Memory B cell (primary cell): ENCODE measurements at regions not wholly inside any gene's neighbourhood (a gene's known extent, or its start where the extent isn't known, plus 50 kb on each side); places are given as distances from the start of the nearest gene placed in this dataset.
"Not testable (repeated sequence)": the region's sequence is repeated elsewhere in the genome, so short reads cannot be mapped to it uniquely, and the experiment has no call there.

Source experiments
- ATAC-seq: fragments of 150-1000 bp; cut with Tn5 transposase; 2 replicates; pipeline ENCODE4 v1.10.0; 2021; ENCODE audit warnings: low read depth, mild to moderate bottlenecking, moderate library complexity
- DNase-seq, 2 donors: peaks; one replicate each; pipeline ENCODE4 v3.0.0; 2022; ENCODE audit warnings: low spot score in 2 of 2
- H3K27ac Mint-ChIP-seq: one replicate; pipeline ENCODE4 v1.8.0; 2022; ENCODE audit warnings: mild to moderate bottlenecking, moderate library complexity, mixed read lengths
- H3K27me3 Mint-ChIP-seq: one replicate; pipeline ENCODE4 v1.8.0; 2022; ENCODE audit warnings: mixed read lengths
- H3K36me3 Mint-ChIP-seq: one replicate; pipeline ENCODE4 v1.8.0; 2022; ENCODE audit warnings: mild to moderate bottlenecking, mixed read lengths
- H3K4me1 Mint-ChIP-seq: one replicate; pipeline ENCODE4 v1.8.0; 2022; ENCODE audit warnings: mixed read lengths
- H3K4me3 Mint-ChIP-seq: one replicate; pipeline ENCODE4 v1.8.0; 2022; ENCODE audit warnings: mild to moderate bottlenecking, moderate library complexity, mixed read lengths
- H3K9me3 Mint-ChIP-seq: one replicate; pipeline ENCODE4 v1.8.0; 2022; ENCODE audit warnings: mixed read lengths

GRCh38 chr2:60215386-60215901 lies 338.0 kb downstream of the BCL11A start:
- Mint-ChIP-seq H3K9me3 (no peaks in the 10 kb centered on the region), H3K27ac (no peak overlapping the region), H3K4me1 (no peaks in the 10 kb centered on the region), H3K36me3 (no peaks in the 10 kb centered on the region), H3K4me3 (no peak overlapping the region), H3K27me3 (no peaks in the 10 kb centered on the region)
- no peak for ATAC-seq
- no peak for DNase-seq

GRCh38 chr2:60214626-60214875 lies 338.9 kb downstream of the BCL11A start:
- H3K36me3 Mint-ChIP-seq = no peaks in the 10 kb centered on the region

GRCh38 chr2:60213865-60214625 lies 339.4 kb downstream of the BCL11A start:
- Mint-ChIP-seq H3K4me1 (no peaks in the 10 kb centered on the region), H3K4me3 (no peak overlapping the region)
- DNase-seq = no peak

More at GRCh38 chr2:60214626-60214875, 338.9 kb downstream of the BCL11A start:
- H3K27ac Mint-ChIP-seq = no peak overlapping the region
- H3K9me3 Mint-ChIP-seq = no peaks in the 10 kb centered on the region
- DNase-seq (no peak), ATAC-seq (no peak)
- H3K4me1 Mint-ChIP-seq = no peaks in the 10 kb centered on the region
- no peak overlapping the region for H3K4me3 Mint-ChIP-seq
- H3K27me3 Mint-ChIP-seq = no peaks in the 10 kb centered on the region

GRCh38 chr2:60212181-60212945 lies 341.1 kb downstream of the BCL11A start:
- DNase-seq (no peak), ATAC-seq (no peak)
- Mint-ChIP-seq H3K9me3 (no peaks in the 10 kb centered on the region), H3K27me3 (no peaks in the 10 kb centered on the region), H3K27ac (no peak overlapping the region), H3K4me1 (no peaks in the 10 kb centered on the region), H3K36me3 (no peaks in the 10 kb centered on the region), H3K4me3 (no peak overlapping the region)

More at GRCh38 chr2:60213865-60214625, 339.4 kb downstream of the BCL11A start:
- H3K27me3 Mint-ChIP-seq = no peaks in the 10 kb centered on the region
- no peak overlapping the region for H3K27ac Mint-ChIP-seq
- H3K36me3 Mint-ChIP-seq = no peaks in the 10 kb centered on the region
- H3K9me3 Mint-ChIP-seq = no peaks in the 10 kb centered on the region
- ATAC-seq = no peak

GRCh38 chr2:60189006-60189405 lies 364.4 kb downstream of the BCL11A start:
- H3K27ac Mint-ChIP-seq, H3K4me1 Mint-ChIP-seq, H3K9me3 Mint-ChIP-seq, H3K4me3 Mint-ChIP-seq, DNase-seq, ATAC-seq, H3K27me3 Mint-ChIP-seq: not testable (repeated sequence)
- peaks cover 17% of the 10 kb centered on the region for H3K36me3 Mint-ChIP-seq

GRCh38 chr2:60175290-60175689 lies 378.2 kb downstream of the BCL11A start:
- H3K4me3 Mint-ChIP-seq = no peak overlapping the region
- no peaks in the 10 kb centered on the region for H3K36me3 Mint-ChIP-seq
- DNase-seq (no peak), ATAC-seq (no peak)
- no peaks in the 10 kb centered on the region for H3K9me3 Mint-ChIP-seq
- no peaks in the 10 kb centered on the region for H3K4me1 Mint-ChIP-seq
- no peaks in the 10 kb centered on the region for H3K27me3 Mint-ChIP-seq
- no peak overlapping the region for H3K27ac Mint-ChIP-seq

- ATAC-seq (no peak), DNase-seq (no peak)
- H3K4me3 Mint-ChIP-seq = no peak overlapping the region
- H3K27me3 Mint-ChIP-seq = no peaks in the 10 kb centered on the region
- no peaks in the 10 kb centered on the region for H3K36me3 Mint-ChIP-seq
- H3K4me1 Mint-ChIP-seq = no peaks in the 10 kb centered on the region
- H3K9me3 Mint-ChIP-seq = no peaks in the 10 kb centered on the region
- H3K27ac Mint-ChIP-seq = no peak overlapping the region
These were observed 379.3 kb downstream of the BCL11A start for GRCh38 chr2:60174146-60174545.

GRCh38 chr2:60172801-60173200 lies 380.7 kb downstream of the BCL11A start:
- Mint-ChIP-seq H3K27me3 (no peaks in the 10 kb centered on the region), H3K4me1 (no peaks in the 10 kb centered on the region), H3K36me3 (no peaks in the 10 kb centered on the region), H3K9me3 (no peaks in the 10 kb centered on the region), H3K27ac (no peak overlapping the region), H3K4me3 (no peak overlapping the region)
- DNase-seq = no peak
- no peak for ATAC-seq

- Mint-ChIP-seq H3K27me3 (no peaks in the 10 kb centered on the region), H3K27ac (no peak overlapping the region), H3K36me3 (no peaks in the 10 kb centered on the region), H3K4me3 (no peak overlapping the region), H3K4me1 (no peaks in the 10 kb centered on the region), H3K9me3 (no peaks in the 10 kb centered on the region)
- DNase-seq (no peak), ATAC-seq (no peak)
These were observed 383.2 kb downstream of the BCL11A start for GRCh38 chr2:60170272-60170671.

- ATAC-seq (no peak), DNase-seq (no peak)
- Mint-ChIP-seq H3K4me3 (no peak overlapping the region), H3K27me3 (no peaks in the 10 kb centered on the region), H3K27ac (no peak overlapping the region), H3K36me3 (no peaks in the 10 kb centered on the region), H3K9me3 (no peaks in the 10 kb centered on the region), H3K4me1 (no peaks in the 10 kb centered on the region)
These were observed 385.2 kb downstream of the BCL11A start for GRCh38 chr2:60168247-60168646.

GRCh38 chr2:60167089-60167488 lies 386.4 kb downstream of the BCL11A start:
- DNase-seq (no peak), ATAC-seq (no peak)
- Mint-ChIP-seq H3K27ac (no peak overlapping the region), H3K9me3 (no peaks in the 10 kb centered on the region), H3K4me3 (no peak overlapping the region), H3K4me1 (no peaks in the 10 kb centered on the region), H3K36me3 (no peaks in the 10 kb centered on the region), H3K27me3 (no peaks in the 10 kb centered on the region)

GRCh38 chr2:60163691-60164090 lies 389.8 kb downstream of the BCL11A start:
- ATAC-seq (no peak), DNase-seq (no peak)
- H3K27me3 Mint-ChIP-seq = no peaks in the 10 kb centered on the region
- no peak overlapping the region for H3K27ac Mint-ChIP-seq
- H3K4me3 Mint-ChIP-seq = no peak overlapping the region
- peaks cover 10% of the 10 kb centered on the region for H3K4me1 Mint-ChIP-seq
- H3K36me3 Mint-ChIP-seq = no peaks in the 10 kb centered on the region
- H3K9me3 Mint-ChIP-seq = no peaks in the 10 kb centered on the region

- no peak overlapping the region for H3K4me3 Mint-ChIP-seq
- no peaks in the 10 kb centered on the region for H3K9me3 Mint-ChIP-seq
- H3K36me3 Mint-ChIP-seq = no peaks in the 10 kb centered on the region
- H3K27me3 Mint-ChIP-seq = no peaks in the 10 kb centered on the region
- H3K27ac Mint-ChIP-seq = peak overlapping the region; percentile 42
- DNase-seq (no peak), ATAC-seq (no peak)
- peaks cover 17% of the 10 kb centered on the region for H3K4me1 Mint-ChIP-seq
These were observed 393.9 kb downstream of the BCL11A start for GRCh38 chr2:60159519-60159918.

- H3K27ac Mint-ChIP-seq = no peak overlapping the region
- ATAC-seq (no peak), DNase-seq (no peak)
- peaks cover 17% of the 10 kb centered on the region for H3K4me1 Mint-ChIP-seq
- H3K4me3 Mint-ChIP-seq = no peak overlapping the region
- no peaks in the 10 kb centered on the region for H3K9me3 Mint-ChIP-seq
- H3K27me3 Mint-ChIP-seq = no peaks in the 10 kb centered on the region
- H3K36me3 Mint-ChIP-seq = no peaks in the 10 kb centered on the region
These were observed 395.2 kb downstream of the BCL11A start for GRCh38 chr2:60158262-60158661.

- DNase-seq = no peak
- H3K4me1 Mint-ChIP-seq = peaks cover 17% of the 10 kb centered on the region
- no peaks in the 10 kb centered on the region for H3K36me3 Mint-ChIP-seq
- H3K9me3 Mint-ChIP-seq = no peaks in the 10 kb centered on the region
- no peak overlapping the region for H3K27ac Mint-ChIP-seq
- no peak overlapping the region for H3K4me3 Mint-ChIP-seq
- no peak for ATAC-seq
- no peaks in the 10 kb centered on the region for H3K27me3 Mint-ChIP-seq
These were observed 396.2 kb downstream of the BCL11A start for GRCh38 chr2:60157283-60157682.
